ENCODE measurements at regions not wholly inside any gene's neighbourhood (a gene's known extent, or its start where the extent isn't known, plus 50 kb on each side); places are given as distances from the start of the nearest gene placed in this dataset.

DNA sequence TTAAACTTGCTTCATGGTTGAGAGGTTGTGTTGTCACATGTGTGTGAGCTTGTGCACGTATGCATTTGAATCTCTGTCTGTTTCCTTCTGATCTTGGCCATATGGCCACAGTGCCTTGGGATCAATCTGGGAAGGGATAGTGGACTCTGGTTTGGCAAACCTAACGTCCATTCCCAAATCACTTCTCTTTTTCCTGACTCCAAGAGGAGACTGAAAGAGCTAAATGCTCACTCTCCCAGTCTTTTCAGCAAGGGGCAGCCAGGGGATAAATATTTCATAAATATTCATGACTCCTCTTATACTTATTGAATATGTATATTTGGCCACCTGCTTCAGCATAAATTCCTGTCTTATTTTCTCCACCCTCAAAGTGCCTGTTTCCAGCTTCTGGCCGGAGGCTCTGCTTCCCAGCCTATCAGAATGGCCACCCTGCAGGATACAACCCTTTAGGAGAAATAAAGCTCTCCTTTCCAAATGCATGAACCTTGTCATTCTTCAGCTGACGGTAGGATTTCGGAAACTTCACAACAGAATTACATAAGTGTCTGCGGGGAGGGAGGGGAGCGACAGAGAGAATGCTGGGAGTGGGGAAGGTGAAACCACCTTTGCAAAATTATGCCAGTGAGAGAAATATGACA lies 112.2 kb upstream of the COPS8 start:
- Histone ChIP-seq H3K4me3 (ENCODE audit: low read length) (no peak overlapping the region), H3K4me1 (ENCODE audit: control insufficient read depth, insufficient read depth, low read length) (peaks cover 4% of the 10 kb centered on the region), H3K27me3 (ENCODE audit: control insufficient read depth, insufficient read depth, low read length) (peaks cover 7% of the 10 kb centered on the region), H3K9ac (ENCODE audit: low read length) (no peak overlapping the region), H3K36me3 (ENCODE audit: control insufficient read depth, insufficient read depth, low read length) (no peaks in the 10 kb centered on the region), H3K9me3 (ENCODE audit: control insufficient read depth, low read length) (no peaks in the 10 kb centered on the region)

DNA sequence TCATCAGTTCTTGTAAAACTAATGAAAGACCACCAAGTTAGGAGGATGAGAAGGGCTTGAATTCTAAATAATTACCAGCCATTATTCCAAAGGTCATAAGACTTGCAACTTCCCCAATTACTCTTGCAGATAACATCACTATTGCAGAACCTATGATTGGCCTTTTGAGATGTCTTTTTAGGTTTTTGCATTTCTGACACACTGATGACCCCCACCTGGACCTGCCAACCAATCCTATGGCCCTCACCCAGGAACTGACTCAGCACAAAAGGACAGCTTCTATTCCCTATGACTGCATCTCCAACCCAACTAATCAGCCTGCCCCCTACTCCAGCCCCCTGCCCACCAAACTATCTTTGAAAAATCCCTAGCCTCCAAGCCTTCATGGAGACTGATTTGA lies 111.5 kb upstream of the COPS8 start:
- no peaks in the 10 kb centered on the region for H3K36me3 ChIP-seq (ENCODE audit: control insufficient read depth, insufficient read depth, low read length)
- peaks cover 4% of the 10 kb centered on the region for H3K4me1 ChIP-seq (ENCODE audit: control insufficient read depth, insufficient read depth, low read length)
- peaks cover 7% of the 10 kb centered on the region for H3K27me3 ChIP-seq (ENCODE audit: control insufficient read depth, insufficient read depth, low read length)
- H3K9me3 ChIP-seq (ENCODE audit: control insufficient read depth, low read length), result no peaks in the 10 kb centered on the region
- no peak overlapping the region for H3K4me3 ChIP-seq (ENCODE audit: low read length)
- no peak overlapping the region for H3K9ac ChIP-seq (ENCODE audit: low read length)

DNA sequence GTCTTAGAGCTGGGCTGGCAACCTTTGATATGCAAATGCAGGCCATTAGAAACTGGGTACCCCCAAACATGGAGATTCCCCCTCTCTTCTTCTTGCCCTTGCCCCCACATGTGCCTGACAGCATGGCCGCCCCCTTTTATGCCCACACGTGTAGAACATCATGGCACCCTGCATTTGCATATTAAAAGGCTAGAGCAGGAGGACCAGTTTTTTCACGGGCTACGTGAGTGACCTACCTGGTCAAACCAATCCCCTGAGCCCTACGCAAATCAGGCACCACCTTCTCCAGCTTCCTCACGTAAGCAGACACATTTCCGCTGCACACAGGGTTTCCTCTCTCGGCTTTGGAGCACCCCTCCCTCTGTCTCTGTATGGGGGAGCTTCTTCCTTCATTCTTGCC lies 110.9 kb upstream of the COPS8 start:
- H3K27me3 ChIP-seq (ENCODE audit: control insufficient read depth, insufficient read depth, low read length), result peaks cover 7% of the 10 kb centered on the region
- H3K9me3 ChIP-seq (ENCODE audit: control insufficient read depth, low read length), result no peaks in the 10 kb centered on the region
- no peak overlapping the region for H3K9ac ChIP-seq (ENCODE audit: low read length)
- no peaks in the 10 kb centered on the region for H3K36me3 ChIP-seq (ENCODE audit: control insufficient read depth, insufficient read depth, low read length)
- H3K4me1 ChIP-seq (ENCODE audit: control insufficient read depth, insufficient read depth, low read length), result peaks cover 4% of the 10 kb centered on the region
- H3K4me3 ChIP-seq (ENCODE audit: low read length), result no peak overlapping the region

DNA sequence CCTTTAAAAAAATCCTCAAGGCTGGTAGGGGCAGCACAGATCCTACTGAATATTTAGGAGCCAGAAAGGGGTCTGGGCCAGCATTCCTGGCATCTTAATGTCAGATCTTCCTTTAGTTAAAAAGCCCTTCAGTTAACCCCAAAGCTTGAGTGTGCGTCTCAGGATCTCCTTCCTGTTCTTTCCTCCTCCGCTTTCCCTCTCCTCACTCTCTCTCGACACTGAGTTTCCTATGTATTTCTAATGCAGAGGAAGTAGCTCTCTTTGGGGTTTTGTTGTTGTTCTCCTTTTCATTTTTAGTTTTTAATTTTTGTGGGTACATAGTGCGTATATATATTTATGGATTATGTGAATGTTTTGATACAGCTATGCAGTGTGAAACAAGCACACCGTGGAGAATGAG lies 109.9 kb upstream of the COPS8 start:
- H3K4me1 ChIP-seq (ENCODE audit: control insufficient read depth, insufficient read depth, low read length), result peaks cover 4% of the 10 kb centered on the region
- H3K27me3 ChIP-seq (ENCODE audit: control insufficient read depth, insufficient read depth, low read length), result peaks cover 7% of the 10 kb centered on the region
- H3K4me3 ChIP-seq (ENCODE audit: low read length), result no peak overlapping the region
- H3K36me3 ChIP-seq (ENCODE audit: control insufficient read depth, insufficient read depth, low read length), result no peaks in the 10 kb centered on the region
- no peaks in the 10 kb centered on the region for H3K9me3 ChIP-seq (ENCODE audit: control insufficient read depth, low read length)
- no peak overlapping the region for H3K9ac ChIP-seq (ENCODE audit: low read length)

DNA sequence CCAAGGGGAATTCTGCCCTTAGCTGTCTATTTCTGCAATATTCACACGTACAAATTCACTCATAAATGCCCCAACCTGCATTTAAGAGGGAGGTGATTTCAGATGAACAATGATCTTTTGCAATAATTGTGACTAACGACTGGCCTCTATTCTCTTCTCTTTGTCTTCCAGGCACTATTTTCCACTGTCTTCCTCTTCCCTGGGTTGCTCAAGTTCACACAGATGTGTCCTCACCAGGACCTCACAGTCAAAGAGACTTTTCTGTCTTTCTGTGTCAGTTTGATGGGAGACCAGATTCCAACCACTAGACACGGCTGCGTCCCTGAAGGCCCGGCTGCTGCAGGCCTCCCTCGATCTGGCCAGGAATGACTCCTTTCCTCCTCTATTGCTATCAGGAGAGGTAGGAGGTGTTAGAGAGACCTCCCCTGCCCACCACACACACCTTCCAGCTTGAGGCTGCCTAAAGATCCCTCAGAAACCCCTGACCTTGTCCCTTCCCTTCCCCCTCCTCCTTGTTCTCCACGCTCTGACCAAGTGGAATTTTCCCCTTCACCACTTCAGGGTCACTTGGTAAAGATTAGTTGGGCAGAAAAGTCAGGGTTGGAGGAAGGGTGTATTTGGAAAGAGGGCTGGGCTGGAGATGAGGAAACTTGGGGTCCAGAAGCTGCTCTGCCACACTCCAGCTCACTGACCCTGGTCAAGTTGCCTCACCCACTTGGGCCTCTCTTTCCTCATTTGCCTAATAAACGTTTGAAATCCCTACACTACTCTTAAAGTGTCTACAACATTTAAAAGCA lies 109.2 kb upstream of the COPS8 start:
- H3K4me1 ChIP-seq (ENCODE audit: control insufficient read depth, insufficient read depth, low read length), result peaks cover 4% of the 10 kb centered on the region
- H3K36me3 ChIP-seq (ENCODE audit: control insufficient read depth, insufficient read depth, low read length), result no peaks in the 10 kb centered on the region
- no peak overlapping the region for H3K9ac ChIP-seq (ENCODE audit: low read length)
- H3K9me3 ChIP-seq (ENCODE audit: control insufficient read depth, low read length), result no peaks in the 10 kb centered on the region
- H3K27me3 ChIP-seq (ENCODE audit: control insufficient read depth, insufficient read depth, low read length), result peaks cover 7% of the 10 kb centered on the region
- H3K4me3 ChIP-seq (ENCODE audit: low read length), result no peak overlapping the region

DNA sequence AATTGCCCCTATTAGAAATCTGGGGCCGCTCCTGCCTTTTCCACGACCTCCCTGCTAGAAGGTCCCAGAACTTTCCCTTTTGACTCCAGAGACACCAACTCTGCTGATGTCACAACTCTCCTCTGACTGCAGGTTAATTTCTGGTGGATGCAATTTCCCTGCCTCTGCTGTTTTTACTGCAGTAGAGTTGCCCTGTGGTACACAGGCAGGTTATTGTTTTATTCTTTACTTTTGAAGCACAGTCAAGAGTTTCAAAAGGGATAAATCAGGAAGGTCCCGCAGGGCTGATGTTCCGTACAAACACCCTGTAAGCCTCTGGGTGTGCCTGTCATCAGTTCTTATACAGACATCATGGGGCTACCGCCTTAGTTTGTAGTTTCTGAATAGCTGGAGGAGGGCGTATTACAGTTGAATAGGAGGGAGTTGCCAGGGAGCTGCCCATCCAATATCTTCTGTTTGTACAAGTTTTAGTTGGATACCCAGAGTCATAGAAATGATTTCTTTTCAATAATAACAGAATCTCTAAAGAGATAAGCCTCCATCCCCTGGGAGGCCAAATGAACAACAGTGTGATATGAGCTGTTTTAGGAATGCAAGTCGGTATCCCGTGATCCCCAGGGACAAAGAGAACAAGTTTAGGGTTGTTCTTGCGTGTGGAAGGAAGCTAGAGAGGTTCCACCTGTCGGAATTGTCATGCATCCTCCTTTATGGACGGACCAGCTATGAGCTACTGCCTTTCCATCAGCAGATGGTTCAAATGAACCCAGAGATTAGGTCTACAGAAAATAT lies 108.4 kb upstream of the COPS8 start:
- H3K4me3 ChIP-seq (ENCODE audit: low read length), result no peak overlapping the region
- H3K36me3 ChIP-seq (ENCODE audit: control insufficient read depth, insufficient read depth, low read length), result no peaks in the 10 kb centered on the region
- no peak overlapping the region for H3K9ac ChIP-seq (ENCODE audit: low read length)
- peaks cover 4% of the 10 kb centered on the region for H3K4me1 ChIP-seq (ENCODE audit: control insufficient read depth, insufficient read depth, low read length)
- H3K9me3 ChIP-seq (ENCODE audit: control insufficient read depth, low read length), result no peaks in the 10 kb centered on the region
- H3K27me3 ChIP-seq (ENCODE audit: control insufficient read depth, insufficient read depth, low read length), result peaks cover 4% of the 10 kb centered on the region

DNA sequence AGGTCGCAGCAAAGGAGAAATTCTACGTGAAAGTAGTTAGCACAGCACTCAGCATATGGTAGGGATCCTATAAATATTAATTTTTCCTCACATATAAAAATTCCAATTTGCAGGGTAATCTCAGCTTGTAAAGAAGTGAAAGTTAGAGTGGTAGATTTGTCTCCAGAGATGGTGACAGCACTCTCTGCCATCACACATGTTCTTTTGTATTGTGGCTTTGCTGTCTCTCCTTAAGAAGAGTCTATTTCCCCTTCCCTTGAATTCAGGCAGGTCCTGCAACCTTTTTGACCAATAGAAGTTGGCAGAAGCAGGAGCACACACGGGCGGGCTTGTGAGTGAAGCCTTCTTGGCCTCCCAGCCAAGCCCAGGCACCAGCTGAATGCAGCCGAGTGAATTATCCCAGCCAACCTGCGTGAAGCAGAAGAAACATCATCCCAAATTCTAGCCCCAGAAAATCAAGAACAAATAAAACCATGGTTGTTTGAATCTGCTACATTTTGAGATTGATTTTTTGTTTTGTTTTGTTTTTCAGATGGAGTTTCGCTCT lies 107.8 kb upstream of the COPS8 start:
- no peaks in the 10 kb centered on the region for H3K36me3 ChIP-seq (ENCODE audit: control insufficient read depth, insufficient read depth, low read length)
- no peak overlapping the region for H3K4me3 ChIP-seq (ENCODE audit: low read length)
- H3K27me3 ChIP-seq (ENCODE audit: control insufficient read depth, insufficient read depth, low read length), result no peaks in the 10 kb centered on the region
- H3K9me3 ChIP-seq (ENCODE audit: control insufficient read depth, low read length), result no peaks in the 10 kb centered on the region
- H3K4me1 ChIP-seq (ENCODE audit: control insufficient read depth, insufficient read depth, low read length), result peaks cover under 1% of the 10 kb centered on the region
- no peak overlapping the region for H3K9ac ChIP-seq (ENCODE audit: low read length)

DNA sequence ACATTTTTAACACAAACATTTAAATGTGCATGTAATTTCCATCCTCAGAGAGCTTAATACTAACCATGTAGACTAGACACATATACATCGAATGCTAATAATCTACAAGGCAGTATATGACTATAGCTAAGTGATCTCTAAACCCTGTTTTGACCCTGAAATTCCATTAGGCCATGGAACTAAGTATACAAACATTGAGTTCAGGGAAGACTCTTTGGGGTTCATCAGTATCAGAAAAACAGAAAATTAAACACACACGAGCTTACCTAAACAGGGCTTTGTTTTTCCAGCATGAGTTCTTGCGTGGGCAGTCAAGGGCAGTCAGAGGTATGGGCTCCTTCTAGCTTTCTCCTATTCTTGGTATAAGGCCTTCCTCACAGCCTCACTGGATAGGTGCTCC lies 106.0 kb upstream of the COPS8 start:
- H3K36me3 ChIP-seq (ENCODE audit: control insufficient read depth, insufficient read depth, low read length), result no peaks in the 10 kb centered on the region
- no peaks in the 10 kb centered on the region for H3K4me1 ChIP-seq (ENCODE audit: control insufficient read depth, insufficient read depth, low read length)
- no peak overlapping the region for H3K9ac ChIP-seq (ENCODE audit: low read length)
- no peak overlapping the region for H3K4me3 ChIP-seq (ENCODE audit: low read length)
- H3K27me3 ChIP-seq (ENCODE audit: control insufficient read depth, insufficient read depth, low read length), result no peaks in the 10 kb centered on the region
- no peaks in the 10 kb centered on the region for H3K9me3 ChIP-seq (ENCODE audit: control insufficient read depth, low read length)

DNA sequence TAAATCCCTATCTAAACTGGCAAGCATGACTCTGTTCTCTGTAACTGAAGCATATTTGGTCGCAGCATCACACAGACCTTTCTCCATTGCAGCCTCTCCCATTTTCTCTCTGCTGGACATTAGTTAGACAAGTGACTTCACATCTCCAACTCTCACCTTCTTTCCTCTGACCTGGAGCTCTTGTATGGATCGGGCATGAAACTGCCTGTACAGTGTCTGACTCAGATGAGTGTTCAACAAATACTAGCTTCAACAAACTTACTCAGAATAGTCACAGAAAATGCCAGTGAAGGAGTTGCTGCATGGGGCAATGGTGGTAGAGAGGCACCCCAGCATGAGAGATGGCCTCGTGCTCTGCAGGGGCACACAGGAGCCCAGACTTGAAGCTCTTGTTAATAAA lies 104.7 kb upstream of the COPS8 start:
- no peaks in the 10 kb centered on the region for H3K4me1 ChIP-seq (ENCODE audit: control insufficient read depth, insufficient read depth, low read length)
- no peaks in the 10 kb centered on the region for H3K9me3 ChIP-seq (ENCODE audit: control insufficient read depth, low read length)

DNA sequence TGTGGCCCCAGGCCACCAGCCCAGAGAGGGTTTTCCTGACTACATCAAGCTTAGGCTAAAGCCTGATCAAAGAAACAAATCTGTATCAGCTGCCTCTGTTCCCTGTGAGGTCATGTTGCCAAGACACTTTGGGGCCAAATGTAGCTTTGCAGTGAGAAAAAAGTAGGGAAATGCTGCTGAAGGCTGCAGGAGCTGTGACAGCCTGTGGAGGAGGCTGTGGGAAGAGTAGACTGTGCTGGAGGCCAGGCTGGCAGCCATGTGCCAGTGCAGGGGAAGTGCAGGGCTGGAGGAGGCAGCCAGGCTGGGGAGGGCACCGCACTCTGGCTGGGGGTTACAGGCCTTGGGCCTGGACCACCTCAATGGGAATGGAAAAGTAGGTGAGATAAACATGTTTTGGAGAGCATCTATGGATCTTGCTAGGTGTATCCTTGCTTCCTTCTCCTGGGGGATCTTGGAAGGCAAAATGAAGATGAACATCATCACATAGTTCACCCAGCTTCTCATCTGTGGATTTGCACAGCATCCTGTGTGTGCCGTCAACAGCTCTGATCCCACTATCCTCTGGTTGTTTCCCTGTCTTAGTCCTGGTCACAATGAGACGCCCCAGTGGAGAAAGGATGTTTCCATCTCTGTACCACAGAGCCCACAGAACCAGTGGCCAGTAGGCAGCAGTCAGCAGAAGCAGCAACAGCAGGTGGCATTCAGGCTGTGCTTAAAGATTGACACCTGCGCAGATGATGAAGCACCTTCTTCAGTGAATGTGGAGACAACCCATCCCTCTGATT lies 103.8 kb upstream of the COPS8 start:
- Histone ChIP-seq H3K27me3 (ENCODE audit: control insufficient read depth, insufficient read depth, low read length) (no peaks in the 10 kb centered on the region), H3K4me1 (ENCODE audit: control insufficient read depth, insufficient read depth, low read length) (no peaks in the 10 kb centered on the region), H3K9ac (ENCODE audit: low read length) (no peak overlapping the region), H3K9me3 (ENCODE audit: control insufficient read depth, low read length) (no peaks in the 10 kb centered on the region), H3K4me3 (ENCODE audit: low read length) (no peak overlapping the region), H3K36me3 (ENCODE audit: control insufficient read depth, insufficient read depth, low read length) (no peaks in the 10 kb centered on the region)

More for the DNA sequence above, 104.7 kb upstream of the COPS8 start:
- Histone ChIP-seq H3K36me3 (ENCODE audit: control insufficient read depth, insufficient read depth, low read length) (no peaks in the 10 kb centered on the region), H3K27me3 (ENCODE audit: control insufficient read depth, insufficient read depth, low read length) (no peaks in the 10 kb centered on the region), H3K4me3 (ENCODE audit: low read length) (no peak overlapping the region), H3K9ac (ENCODE audit: low read length) (no peak overlapping the region)

DNA sequence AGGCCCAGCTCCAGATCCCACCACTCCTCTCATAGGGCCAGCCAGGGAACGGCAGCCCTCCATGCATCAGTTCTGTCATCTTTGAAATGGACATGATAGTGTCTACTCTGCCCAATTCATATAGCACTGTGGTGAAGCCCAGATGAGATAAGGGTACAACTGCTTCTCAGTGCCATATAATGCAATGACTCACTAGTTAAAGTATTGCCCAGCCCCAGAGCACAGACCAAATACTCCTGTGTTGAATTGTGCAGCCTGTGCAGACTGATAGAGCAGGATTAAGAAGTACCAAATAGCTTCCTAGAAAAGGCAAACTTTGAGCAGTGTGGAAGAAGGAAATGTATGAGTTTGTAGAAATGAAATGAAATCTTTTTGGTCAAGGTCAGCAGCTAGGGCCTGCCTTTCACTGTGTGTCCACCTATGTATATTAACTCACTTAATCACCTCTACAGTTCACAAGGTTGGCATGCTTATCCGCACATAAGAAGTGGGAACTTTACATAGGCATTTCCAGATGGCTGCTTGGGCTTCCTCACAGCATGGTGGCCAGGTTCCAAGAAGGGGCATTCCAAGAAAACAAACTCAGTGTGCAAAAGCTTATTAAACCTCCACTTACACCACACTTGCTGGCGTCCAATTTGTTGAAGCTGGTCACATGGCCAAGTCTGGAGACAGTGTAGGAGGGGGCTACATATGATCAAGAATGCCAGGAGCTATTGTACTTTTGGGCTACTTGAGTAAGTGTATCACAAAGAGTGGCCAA lies 102.8 kb upstream of the COPS8 start:
- Histone ChIP-seq H3K9me3 (ENCODE audit: control insufficient read depth, low read length) (no peaks in the 10 kb centered on the region), H3K4me1 (ENCODE audit: control insufficient read depth, insufficient read depth, low read length) (no peaks in the 10 kb centered on the region), H3K9ac (ENCODE audit: low read length) (no peak overlapping the region), H3K27me3 (ENCODE audit: control insufficient read depth, insufficient read depth, low read length) (no peaks in the 10 kb centered on the region), H3K4me3 (ENCODE audit: low read length) (no peak overlapping the region), H3K36me3 (ENCODE audit: control insufficient read depth, insufficient read depth, low read length) (no peaks in the 10 kb centered on the region)

Data from mucosa of stomach (tissue), 1 donor.